Activated T-cell treated with anti-CD3 and anti-CD28 coated beads, Interleukin-2, amount 50 U/mL, for 4 hours (primary cell): ENCODE measurements at regions not wholly inside any gene's neighbourhood (a gene's known extent, or its start where the extent isn't known, plus 50 kb on each side); places are given as distances from the start of the nearest gene placed in this dataset.
"Not testable (repeated sequence)": the region's sequence is repeated elsewhere in the genome, so short reads cannot be mapped to it uniquely, and the experiment has no call there.

Experiments
- ATAC-seq, 2 donors: fragments of 200-7000 bp; cut with Tn5 transposase; one replicate each; pipeline ENCODE4 v1.10.0; 2021
- DNase-seq: peaks from one replicate; pipeline ENCODE4 v3.0.0-alpha.2; 2020
- H3K27me3 Mint-ChIP-seq: one replicate; pipeline ENCODE4 v1.8.0; 2021; ENCODE audit warnings: low read depth, mixed read lengths
- H3K36me3 Mint-ChIP-seq: one replicate; pipeline ENCODE4 v1.8.0; 2022; ENCODE audit warnings: mixed read lengths; ENCODE audit not compliant: insufficient read depth
- H3K4me1 Mint-ChIP-seq: one replicate; pipeline ENCODE4 v1.8.0; 2021; ENCODE audit warnings: low read depth, mixed read lengths
- H3K4me3 Mint-ChIP-seq: one replicate; pipeline ENCODE4 v1.8.0; 2021; ENCODE audit warnings: mild to moderate bottlenecking, moderate library complexity, mixed read lengths
- H3K9me3 Mint-ChIP-seq: one replicate; pipeline ENCODE4 v1.8.0; 2021; ENCODE audit warnings: mixed read lengths

DNA sequence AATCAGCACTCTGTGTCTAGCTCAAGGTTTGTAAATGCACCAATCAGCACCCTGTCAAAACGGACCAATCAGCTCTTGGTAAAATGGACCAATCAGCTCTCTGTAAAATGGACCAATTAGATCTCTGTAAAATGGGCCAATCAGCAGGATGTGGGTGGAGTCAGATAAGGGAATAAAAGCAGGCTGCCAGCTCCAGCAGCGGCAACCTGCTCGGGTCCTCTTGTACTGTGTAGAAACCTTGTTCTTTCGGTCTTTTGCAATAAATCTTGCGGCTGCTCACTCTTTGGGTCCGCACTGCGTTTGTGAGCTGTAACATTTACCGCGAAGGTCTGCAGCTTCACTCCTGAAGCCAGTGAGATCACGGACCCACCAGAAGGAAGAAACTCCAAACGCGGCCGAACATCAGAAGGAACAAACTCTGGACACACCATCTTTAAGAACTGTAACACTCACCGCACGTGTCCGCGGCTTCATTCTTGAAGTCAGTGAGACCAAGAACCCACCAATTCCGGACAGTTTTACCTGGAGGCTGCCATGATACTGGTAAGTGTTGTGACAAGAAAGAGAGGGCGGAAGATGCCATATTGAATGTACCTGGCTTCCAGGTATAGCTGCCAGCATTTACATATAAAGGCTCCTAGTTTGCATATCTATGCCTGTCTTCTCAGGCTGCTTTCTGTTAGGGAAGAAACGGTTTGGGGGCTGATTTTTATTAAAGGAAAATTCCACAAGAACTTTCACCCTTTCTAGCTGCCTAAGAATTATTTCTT is 758.5 kb upstream of the CTNND2 start:
- DNase-seq: no peak
- Mint-ChIP-seq H3K4me3 (no peak overlapping the region), H3K27me3 (no peaks in the 10 kb centered on the region), H3K9me3 (peaks cover 50% of the 10 kb centered on the region), H3K4me1 (no peaks in the 10 kb centered on the region), H3K36me3 (no peaks in the 10 kb centered on the region)
- no peak for ATAC-seq

DNA sequence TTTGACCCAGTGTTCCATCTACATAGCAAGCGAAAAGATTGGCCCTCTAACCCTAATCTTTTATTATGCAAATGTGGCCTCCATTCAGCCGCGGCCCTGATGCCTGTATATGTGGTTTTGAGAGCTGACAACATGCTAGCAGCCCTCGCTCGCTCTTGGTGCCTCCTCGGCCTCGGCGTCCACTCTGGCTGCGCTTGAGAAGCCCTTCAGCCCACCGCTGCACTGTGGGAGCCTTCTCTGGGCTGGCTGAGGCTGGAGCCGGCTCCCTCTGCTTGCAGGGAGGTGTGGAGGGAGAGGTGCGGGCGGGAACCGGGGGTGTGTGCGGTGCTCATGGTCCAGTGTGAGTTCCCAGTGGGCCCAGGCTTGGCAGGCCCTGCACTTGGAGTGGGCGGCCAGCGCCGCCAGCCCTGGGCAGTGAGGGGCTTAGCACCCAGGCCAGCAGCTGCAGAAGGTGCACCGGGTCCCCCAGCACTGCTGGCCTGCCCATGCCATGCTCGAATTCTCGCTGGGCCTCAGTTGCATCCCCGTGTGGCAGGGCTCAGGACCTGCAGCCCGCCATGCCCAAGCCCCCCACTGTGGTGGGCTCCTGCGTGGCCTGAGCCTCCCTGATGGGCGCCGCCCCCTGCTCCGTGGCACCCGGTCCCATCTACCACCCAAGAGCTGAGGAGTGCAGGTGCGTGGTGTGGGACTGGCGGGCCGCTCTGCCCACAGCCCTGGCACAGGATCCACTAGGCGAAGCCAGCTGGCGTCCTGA is 757.5 kb upstream of the CTNND2 start:
- Mint-ChIP-seq H3K36me3 (no peaks in the 10 kb centered on the region), H3K4me1 (no peaks in the 10 kb centered on the region), H3K4me3 (no peak overlapping the region), H3K27me3 (no peaks in the 10 kb centered on the region), H3K9me3 (peaks cover 49% of the 10 kb centered on the region)
- no peak for DNase-seq
- no peak for ATAC-seq

DNA sequence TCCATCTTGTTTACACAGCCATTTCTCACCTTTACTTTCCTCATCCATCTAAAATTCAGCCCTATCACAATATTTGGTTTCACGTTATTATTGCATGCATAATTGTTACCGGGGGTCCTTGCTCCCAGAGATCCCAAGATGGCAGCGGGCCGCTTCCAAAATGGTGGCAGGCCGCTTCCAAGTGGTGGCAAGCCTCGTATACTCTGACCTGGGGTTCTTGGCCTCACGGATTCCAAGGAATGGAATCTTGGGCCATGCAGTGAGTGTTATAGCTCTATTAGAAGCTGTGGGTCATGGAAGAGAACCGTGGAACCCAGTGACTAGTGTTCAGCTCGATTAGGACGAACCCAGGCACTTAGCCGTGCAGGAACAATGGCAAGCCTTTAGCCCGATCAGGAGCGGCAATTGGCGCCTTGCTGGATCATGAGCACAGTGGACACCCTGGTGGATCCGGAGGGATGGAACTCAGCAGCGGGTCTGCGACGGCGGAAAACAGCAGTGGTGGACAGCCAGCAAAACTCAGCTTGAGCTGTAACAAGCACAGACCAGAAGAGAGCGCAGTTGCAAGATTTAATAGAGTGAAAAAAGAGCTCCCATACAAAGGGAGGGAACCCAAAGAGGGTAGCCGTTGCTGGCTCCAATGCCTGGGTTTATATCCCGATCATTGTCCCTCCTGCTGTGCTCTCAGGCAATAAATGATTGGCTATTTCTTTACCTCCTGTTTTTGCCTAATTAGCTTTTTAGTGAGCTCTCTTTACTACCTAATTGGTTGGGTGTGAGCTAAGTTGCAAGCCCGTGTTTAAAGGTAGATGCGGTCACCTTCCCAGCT is 756.2 kb upstream of the CTNND2 start:
- H3K27me3 Mint-ChIP-seq, H3K4me1 Mint-ChIP-seq, H3K36me3 Mint-ChIP-seq, H3K4me3 Mint-ChIP-seq, ATAC-seq, DNase-seq: not testable (repeated sequence)
- H3K9me3 Mint-ChIP-seq: peaks cover 51% of the 10 kb centered on the region

DNA sequence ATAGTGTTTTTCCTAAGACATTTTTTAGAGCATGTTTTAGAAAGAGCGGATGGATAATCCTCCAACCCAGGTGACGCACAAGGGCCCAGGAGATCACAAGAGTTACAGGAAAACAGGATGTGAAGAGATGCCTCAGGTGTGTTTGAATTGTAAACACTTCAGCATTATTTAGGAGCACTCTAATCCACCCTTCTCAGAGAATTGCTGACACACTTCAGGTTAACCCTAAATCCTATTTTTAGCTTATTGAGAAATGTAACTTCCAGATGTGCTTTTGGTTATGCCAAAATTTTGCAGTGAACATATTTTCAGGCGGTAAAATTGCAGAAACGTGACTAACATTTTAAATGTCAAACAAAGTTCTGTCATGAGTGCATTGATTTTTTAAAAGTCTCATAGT is 755.4 kb upstream of the CTNND2 start:
- Mint-ChIP-seq H3K4me3 (no peak overlapping the region), H3K9me3 (peaks cover 47% of the 10 kb centered on the region), H3K27me3 (no peaks in the 10 kb centered on the region), H3K36me3 (no peaks in the 10 kb centered on the region), H3K4me1 (no peaks in the 10 kb centered on the region)
- ATAC-seq (no peak), DNase-seq (no peak)

DNA sequence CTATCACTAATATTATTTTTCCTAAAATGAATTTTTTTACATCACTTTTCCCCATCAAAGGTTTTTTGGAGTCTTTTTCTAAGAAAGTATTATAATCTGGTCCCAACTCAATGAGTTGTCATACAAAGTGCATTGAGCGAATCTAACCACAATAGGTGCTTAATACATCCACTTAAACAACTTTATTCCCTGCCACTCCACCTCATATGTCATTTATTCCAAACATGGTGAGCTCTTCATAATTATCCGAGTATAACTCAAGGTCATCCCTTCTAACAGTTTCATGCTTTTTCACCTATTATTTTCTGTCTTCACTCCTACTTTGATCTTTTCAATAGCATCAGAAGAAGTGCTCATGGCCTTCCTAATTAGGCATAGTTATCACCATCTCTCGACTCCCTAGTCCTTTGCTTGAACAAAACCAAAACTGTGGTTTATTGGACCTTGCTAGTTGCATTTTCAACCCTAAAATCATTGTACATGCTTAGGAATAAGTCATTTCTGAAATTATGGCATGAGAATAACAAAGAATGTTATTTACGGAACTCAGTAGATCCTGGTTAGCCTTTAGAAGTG is 754.7 kb upstream of the CTNND2 start:
- ATAC-seq: no peak

DNA sequence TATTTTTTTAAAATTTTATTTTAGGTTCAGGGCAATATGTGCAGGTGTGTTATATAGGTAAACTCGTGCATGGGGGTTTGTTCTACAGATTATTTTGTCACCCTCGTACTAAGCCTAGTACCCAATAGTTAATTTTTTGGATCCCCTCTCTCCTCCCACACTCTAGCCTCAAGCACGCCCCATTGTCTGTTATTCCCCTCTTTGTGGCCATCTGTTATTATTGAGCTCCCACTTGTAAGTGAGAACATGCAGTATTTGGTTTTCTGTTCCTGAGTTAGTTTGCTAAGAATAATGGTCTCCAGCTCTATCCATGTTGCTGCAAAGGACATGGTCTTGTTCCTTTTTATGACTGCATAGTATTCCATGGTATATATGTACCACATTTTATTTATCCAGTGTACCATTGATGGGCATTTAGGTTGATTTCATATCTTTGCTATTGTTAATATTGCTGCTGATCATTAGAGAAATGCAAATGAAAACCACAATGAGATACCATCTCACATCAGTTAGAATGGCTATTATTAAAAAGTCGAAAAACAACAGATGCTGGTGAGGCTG is 753.7 kb upstream of the CTNND2 start:
- not testable (repeated sequence) for H3K4me1 Mint-ChIP-seq, DNase-seq, ATAC-seq, H3K36me3 Mint-ChIP-seq, H3K27me3 Mint-ChIP-seq, H3K4me3 Mint-ChIP-seq
- peaks cover 38% of the 10 kb centered on the region for H3K9me3 Mint-ChIP-seq

More for the DNA sequence above, 754.7 kb upstream of the CTNND2 start:
- Mint-ChIP-seq H3K27me3 (no peaks in the 10 kb centered on the region), H3K4me3 (no peak overlapping the region), H3K36me3 (no peaks in the 10 kb centered on the region), H3K9me3 (peaks cover 39% of the 10 kb centered on the region), H3K4me1 (no peaks in the 10 kb centered on the region)
- DNase-seq: no peak

DNA sequence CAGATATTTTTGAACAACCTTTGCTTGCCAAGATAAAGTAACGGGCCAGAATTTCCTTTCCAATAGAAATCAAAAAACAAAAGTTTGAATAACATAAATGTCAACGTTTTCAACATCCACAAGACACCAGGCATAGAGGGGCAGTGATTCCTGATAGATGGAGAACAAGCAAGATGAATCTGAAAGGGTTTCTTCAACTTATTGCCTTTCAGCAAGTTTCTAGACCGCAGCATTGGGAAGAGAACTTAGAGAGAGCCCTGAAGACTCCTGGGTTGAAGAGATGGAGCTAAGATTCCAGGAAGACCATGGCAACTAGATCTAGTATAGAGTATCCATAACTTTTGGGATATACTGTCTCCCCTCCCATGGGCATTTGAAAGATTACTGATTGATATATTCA is 751.4 kb upstream of the CTNND2 start:
- Mint-ChIP-seq H3K4me3 (no peak overlapping the region), H3K9me3 (peaks cover 35% of the 10 kb centered on the region), H3K27me3 (no peaks in the 10 kb centered on the region), H3K36me3 (no peaks in the 10 kb centered on the region), H3K4me1 (no peaks in the 10 kb centered on the region)
- no peak for DNase-seq
- ATAC-seq: no peak

DNA sequence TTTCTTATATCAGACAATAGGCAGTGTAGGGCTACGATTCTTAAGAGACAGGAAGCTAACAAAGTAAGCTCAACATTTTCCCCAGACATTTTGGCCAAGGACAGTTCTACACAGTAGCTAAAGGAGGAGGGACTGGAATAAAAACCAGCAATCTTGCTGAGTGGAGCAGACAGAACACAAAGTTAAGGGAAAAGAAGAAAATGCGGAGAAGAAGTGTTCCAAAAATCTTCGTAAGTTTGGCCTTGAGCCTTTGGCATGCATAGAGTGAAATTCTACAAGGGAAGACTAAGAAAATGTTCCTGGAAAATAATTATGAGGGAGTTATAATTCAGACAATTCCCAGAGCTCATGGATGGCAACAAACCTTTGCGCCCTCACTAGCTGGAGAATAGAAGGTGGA is 748.0 kb upstream of the CTNND2 start:
- no peaks in the 10 kb centered on the region for H3K4me1 Mint-ChIP-seq
- H3K4me3 Mint-ChIP-seq: no peak overlapping the region
- DNase-seq: no peak
- no peaks in the 10 kb centered on the region for H3K36me3 Mint-ChIP-seq
- peaks cover 12% of the 10 kb centered on the region for H3K9me3 Mint-ChIP-seq
- ATAC-seq: no peak
- H3K27me3 Mint-ChIP-seq: no peaks in the 10 kb centered on the region

DNA sequence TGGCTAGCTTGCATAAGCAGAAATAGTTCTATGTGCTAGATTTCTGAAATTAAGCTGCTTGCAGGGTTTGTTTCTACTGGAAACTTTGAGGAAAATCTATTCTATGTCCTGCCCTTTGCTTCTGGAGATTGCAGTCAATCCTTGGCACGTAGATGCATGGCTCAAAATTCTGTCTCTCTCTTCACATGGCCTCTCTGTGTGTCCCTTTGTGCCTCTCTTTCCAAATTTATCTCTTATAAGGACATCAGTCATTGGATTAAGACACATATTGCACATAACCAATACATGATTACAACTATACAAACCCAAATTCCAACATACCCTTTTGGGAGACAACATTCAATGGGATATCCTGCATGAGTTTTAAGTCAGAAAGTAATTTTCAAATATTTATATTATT is 744.3 kb upstream of the CTNND2 start:
- Mint-ChIP-seq H3K4me3 (no peak overlapping the region), H3K36me3 (no peaks in the 10 kb centered on the region)

DNA sequence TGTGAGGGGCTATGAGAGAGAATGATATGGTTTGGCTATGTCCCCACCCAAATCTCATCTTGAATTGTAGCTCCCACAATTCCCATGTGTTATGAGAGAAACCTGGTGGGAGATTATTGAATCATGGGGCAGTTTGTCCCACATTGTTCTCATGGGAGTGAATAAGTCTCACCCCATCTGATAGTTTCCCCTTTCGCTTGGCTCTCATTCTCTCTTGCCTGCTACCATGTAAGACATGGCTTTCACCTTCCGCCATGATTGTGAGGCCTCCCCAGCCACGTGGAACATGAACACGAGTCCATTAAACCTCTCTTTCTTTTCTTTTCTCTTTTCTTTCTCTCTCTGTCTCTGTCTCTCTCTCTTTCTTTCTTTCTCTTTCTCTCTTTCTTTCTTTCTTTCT is 743.4 kb upstream of the CTNND2 start:
- Mint-ChIP-seq H3K4me3 (no peak overlapping the region), H3K4me1 (no peaks in the 10 kb centered on the region), H3K9me3 (peaks cover 7% of the 10 kb centered on the region), H3K27me3 (no peaks in the 10 kb centered on the region), H3K36me3 (no peaks in the 10 kb centered on the region)
- DNase-seq (no peak), ATAC-seq (no peak)

More for the DNA sequence above, 744.3 kb upstream of the CTNND2 start:
- ATAC-seq (no peak), DNase-seq (no peak)
- Mint-ChIP-seq H3K9me3 (peaks cover 7% of the 10 kb centered on the region), H3K4me1 (no peaks in the 10 kb centered on the region), H3K27me3 (no peaks in the 10 kb centered on the region)

DNA sequence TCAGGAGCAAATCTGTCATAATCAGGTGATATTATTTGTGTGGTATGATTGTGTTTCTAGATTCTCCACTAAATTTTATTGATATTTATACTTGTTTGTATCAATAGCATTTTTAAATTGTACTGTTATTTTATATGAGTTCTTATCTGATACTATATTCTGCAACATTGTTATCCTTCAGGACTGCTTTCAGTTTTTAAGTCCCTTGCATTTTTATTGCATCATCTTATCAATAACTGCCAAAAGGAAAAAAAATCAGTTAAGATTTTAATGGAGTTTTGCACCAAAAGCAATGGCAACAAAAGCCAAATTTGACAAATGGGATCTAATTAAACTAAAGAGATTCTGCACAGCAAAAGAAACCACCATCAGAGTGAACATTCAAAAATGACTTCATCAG is 741.3 kb upstream of the CTNND2 start:
- H3K4me1 Mint-ChIP-seq: no peaks in the 10 kb centered on the region
- no peak overlapping the region for H3K4me3 Mint-ChIP-seq
- H3K9me3 Mint-ChIP-seq: peaks cover 4% of the 10 kb centered on the region
- H3K27me3 Mint-ChIP-seq: no peaks in the 10 kb centered on the region
- H3K36me3 Mint-ChIP-seq: no peaks in the 10 kb centered on the region
- DNase-seq (no peak), ATAC-seq (no peak)

DNA sequence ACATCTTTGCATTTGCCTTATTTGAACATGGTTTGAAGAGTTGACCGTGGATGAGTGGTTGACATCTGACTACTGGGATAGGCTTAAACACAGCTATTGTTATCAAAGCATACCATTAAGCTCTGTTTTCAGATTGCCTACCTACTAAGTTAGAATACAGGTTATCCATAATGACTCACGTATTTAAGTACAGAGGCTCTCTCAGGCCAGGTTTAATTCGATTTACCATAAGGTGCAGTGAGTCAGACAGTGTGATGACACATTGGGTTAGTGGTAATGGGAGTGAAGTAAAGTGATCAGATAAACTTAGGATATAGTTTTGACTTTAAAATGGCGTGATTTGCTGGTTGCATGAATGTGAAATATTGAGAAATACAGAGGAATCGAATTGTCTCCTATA is 732.0 kb upstream of the CTNND2 start:
- Mint-ChIP-seq H3K4me1 (no peaks in the 10 kb centered on the region), H3K36me3 (no peaks in the 10 kb centered on the region), H3K9me3 (peaks cover 10% of the 10 kb centered on the region), H3K4me3 (no peak overlapping the region), H3K27me3 (no peaks in the 10 kb centered on the region)
- DNase-seq (no peak), ATAC-seq (no peak)

DNA sequence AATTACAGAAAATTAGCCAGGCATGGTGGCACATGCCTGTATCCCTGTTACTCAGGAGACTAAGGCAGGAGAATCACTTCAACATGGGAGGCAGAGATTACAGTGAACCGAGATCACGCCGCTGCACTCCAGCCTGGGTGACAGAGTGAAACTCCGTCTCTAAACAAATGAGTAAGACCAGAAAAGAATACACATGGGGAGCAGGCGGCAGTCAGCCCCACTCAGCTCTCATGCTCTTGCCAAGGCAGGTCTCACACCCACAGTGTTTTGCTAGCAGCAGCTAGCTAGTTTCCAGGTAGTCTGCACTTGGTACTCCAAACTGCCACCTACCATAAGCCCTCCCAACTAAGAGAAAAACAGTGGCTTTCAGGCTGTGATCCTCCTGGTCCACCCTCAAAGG is 722.3 kb upstream of the CTNND2 start:
- no peaks in the 10 kb centered on the region for H3K4me1 Mint-ChIP-seq
- no peak overlapping the region for H3K4me3 Mint-ChIP-seq
- H3K27me3 Mint-ChIP-seq: no peaks in the 10 kb centered on the region
- no peak for DNase-seq
- peaks cover 3% of the 10 kb centered on the region for H3K9me3 Mint-ChIP-seq
- no peak for ATAC-seq
- no peaks in the 10 kb centered on the region for H3K36me3 Mint-ChIP-seq

DNA sequence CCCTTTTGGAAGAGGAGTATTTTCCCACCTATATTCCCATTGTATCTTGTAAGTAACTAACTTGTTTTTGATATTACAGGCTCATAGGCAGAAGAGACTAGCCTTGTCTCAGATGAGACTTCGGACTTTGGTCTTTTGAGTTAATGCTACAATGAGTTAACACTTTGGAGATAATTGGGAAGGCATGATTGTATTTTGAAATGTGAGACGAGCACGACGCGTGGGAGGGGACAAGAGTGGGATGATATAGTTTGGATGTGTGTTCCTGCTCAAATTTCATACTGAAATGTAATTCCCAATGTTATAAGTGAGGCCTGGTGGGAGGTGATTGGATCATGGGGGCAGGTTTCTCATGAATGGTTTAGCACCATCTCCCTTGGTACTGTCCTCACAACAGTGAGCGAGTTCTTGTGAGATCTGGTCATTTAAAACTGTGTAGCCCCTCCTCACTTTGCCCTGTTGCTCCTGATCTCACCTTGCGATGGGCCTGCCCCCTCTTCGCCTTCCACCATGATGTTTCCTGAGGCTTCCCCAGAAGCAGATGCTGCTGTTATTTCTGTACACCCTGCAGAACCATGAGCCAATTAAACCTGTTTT is 721.5 kb upstream of the CTNND2 start:
- no peaks in the 10 kb centered on the region for H3K27me3 Mint-ChIP-seq
- H3K36me3 Mint-ChIP-seq: no peaks in the 10 kb centered on the region
- H3K4me1 Mint-ChIP-seq: no peaks in the 10 kb centered on the region
- no peak overlapping the region for H3K4me3 Mint-ChIP-seq
- H3K9me3 Mint-ChIP-seq: peaks cover 10% of the 10 kb centered on the region
- DNase-seq (no peak), ATAC-seq (no peak)
